Lower lobe of right lung (tissue), 2 donors: ENCODE measurements at regions not wholly inside any gene's neighbourhood (a gene's known extent, or its start where the extent isn't known, plus 50 kb on each side); places are given as distances from the start of the nearest gene placed in this dataset.
"Not testable (repeated sequence)": the region's sequence is repeated elsewhere in the genome, so short reads cannot be mapped to it uniquely, and the experiment has no call there.

Experiments
- ATAC-seq, 2 donors: fragments of 200-7000 bp; cut with Tn5 transposase; one replicate each; pipeline ENCODE4 v1.9.1; 2020 to 2022; ENCODE audit warnings: mild to moderate bottlenecking in 2 of 2, moderate library complexity in 2 of 2
- DNase-seq: peaks from one replicate; pipeline ENCODE4 v3.0.0-alpha.2; 2020
- H3K27ac ChIP-seq: fragments of 200-600 bp; one replicate; pipeline ENCODE4 v1.8.0; 2022
- H3K27me3 ChIP-seq: fragments of 200-600 bp; one replicate; pipeline ENCODE4 v1.8.0; 2022; ENCODE audit warnings: low read depth
- H3K36me3 ChIP-seq: fragments of 200-600 bp; one replicate; pipeline ENCODE4 v1.8.0; 2022; ENCODE audit warnings: mild to moderate bottlenecking
- H3K4me1 ChIP-seq: fragments of 200-600 bp; one replicate; pipeline ENCODE4 v1.8.0; 2022
- H3K4me3 ChIP-seq: fragments of 200-600 bp; one replicate; pipeline ENCODE4 v1.8.0; 2022; ENCODE audit warnings: mild to moderate bottlenecking
- H3K9me3 ChIP-seq: fragments of 200-600 bp; one replicate; pipeline ENCODE4 v1.8.0; 2022
- intact Hi-C: fragments of 100-400 bp; cut with DNase I; formaldehyde crosslinking; loops from one replicate; pipeline ENCODE4 v1.11.0; 2022
- donor health status: DM: no; HTN: yes; CAD: no; lungs with severe emphysema.

GRCh38 chr14:18879547-18879946 lies 87.7 kb upstream of the POTEM start:
- DNase-seq, H3K27ac ChIP-seq, H3K27me3 ChIP-seq, H3K9me3 ChIP-seq, H3K4me3 ChIP-seq, H3K4me1 ChIP-seq, intact Hi-C loops, H3K36me3 ChIP-seq: not testable (repeated sequence)
- ATAC-seq: peak; percentile 66

- H3K27me3 ChIP-seq, intact Hi-C loops, DNase-seq, H3K27ac ChIP-seq, H3K9me3 ChIP-seq, H3K4me1 ChIP-seq, H3K4me3 ChIP-seq, H3K36me3 ChIP-seq: not testable (repeated sequence)
- ATAC-seq: peak; percentile 35 to 39
These were observed 86.7 kb upstream of the POTEM start for GRCh38 chr14:18880519-18880918.

- peak; percentile 59 to 63 for ATAC-seq
- intact Hi-C loops, H3K4me3 ChIP-seq, H3K27me3 ChIP-seq, H3K27ac ChIP-seq, H3K36me3 ChIP-seq, DNase-seq, H3K9me3 ChIP-seq, H3K4me1 ChIP-seq: not testable (repeated sequence)
These were observed 85.9 kb upstream of the POTEM start for GRCh38 chr14:18881149-18881859.

GRCh38 chr14:18881860-18882489 lies 85.3 kb upstream of the POTEM start:
- H3K27ac ChIP-seq, H3K27me3 ChIP-seq, H3K4me3 ChIP-seq, DNase-seq, H3K9me3 ChIP-seq, H3K4me1 ChIP-seq, intact Hi-C loops, H3K36me3 ChIP-seq: not testable (repeated sequence)
- peak; percentile 45 to 52 for ATAC-seq

- DNase-seq, ATAC-seq, H3K27me3 ChIP-seq, intact Hi-C loops, H3K4me1 ChIP-seq, H3K9me3 ChIP-seq, H3K36me3 ChIP-seq, H3K4me3 ChIP-seq, H3K27ac ChIP-seq: not testable (repeated sequence)
These were observed 77.0 kb upstream of the POTEM start for GRCh38 chr14:18890201-18890600.

GRCh38 chr14:18913860-18914259 lies 53.4 kb upstream of the POTEM start:
- intact Hi-C loops, H3K36me3 ChIP-seq: not testable (repeated sequence)
- peak; percentile 25 to 45 for ATAC-seq

DNA sequence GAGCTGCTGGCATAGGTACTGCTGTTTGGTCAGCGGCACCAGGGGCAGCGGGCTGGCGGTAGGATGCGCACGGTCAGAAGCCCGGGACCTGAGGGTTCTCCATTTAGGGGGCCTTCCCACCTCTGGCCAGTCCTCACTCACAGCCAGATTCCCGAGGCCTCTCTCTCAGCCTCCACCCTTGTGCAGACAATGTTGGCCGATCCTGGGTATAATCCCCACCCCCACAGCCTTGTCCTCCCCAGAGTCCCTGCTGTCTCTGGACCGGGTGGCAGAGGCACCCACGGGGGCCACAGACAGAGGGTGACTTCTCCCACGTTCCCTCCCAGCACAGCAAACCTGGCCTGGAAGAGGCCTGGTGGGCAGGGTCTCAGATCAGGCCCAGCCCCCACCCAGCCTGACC lies 52.7 kb upstream of the POTEM start:
- H3K27ac ChIP-seq, H3K27me3 ChIP-seq, H3K36me3 ChIP-seq, intact Hi-C loops, H3K4me1 ChIP-seq, H3K4me3 ChIP-seq, DNase-seq, H3K9me3 ChIP-seq: not testable (repeated sequence)
- peak; percentile 3 to 19 for ATAC-seq

More at GRCh38 chr14:18913860-18914259, 53.4 kb upstream of the POTEM start:
- not testable (repeated sequence) for H3K27me3 ChIP-seq, H3K4me1 ChIP-seq, H3K27ac ChIP-seq, DNase-seq, H3K9me3 ChIP-seq, H3K4me3 ChIP-seq
